Fibroblast of lung (primary cell): ENCODE measurements at regions not wholly inside any gene's neighbourhood (a gene's known extent, or its start where the extent isn't known, plus 50 kb on each side); places are given as distances from the start of the nearest gene placed in this dataset.

Source experiments
- DNase-seq, 2 donors: peaks; one replicate each; pipeline versions ENCODE4 v3.0.0 to v3.0.0-alpha.2; 2010; ENCODE audit warnings: low read depth in 2 of 2
- H2AFZ ChIP-seq: 2 replicates; pipeline ENCODE4 v1.5.1; 2012; ENCODE audit warnings: low read length, control low read depth, inconsistent platforms
- H3K27ac ChIP-seq: 2 replicates; pipeline ENCODE4 v1.5.1; 2011; ENCODE audit warnings: low read length, control low read depth; ENCODE audit not compliant: insufficient read depth
- H3K27me3 ChIP-seq: 2 replicates; pipeline ENCODE4 v1.5.1; 2011; ENCODE audit warnings: mild to moderate bottlenecking, low read length; ENCODE audit not compliant: control insufficient read depth, insufficient read depth
- H3K36me3 ChIP-seq: 2 replicates; pipeline ENCODE4 v1.5.1; 2011; ENCODE audit warnings: low read length; ENCODE audit not compliant: control insufficient read depth, insufficient read depth
- H3K4me1 ChIP-seq: 2 replicates; pipeline ENCODE4 v1.5.1; 2011; ENCODE audit warnings: low read length; ENCODE audit not compliant: control insufficient read depth, insufficient read depth; ENCODE audit errors: extremely low read depth
- H3K4me2 ChIP-seq: 2 replicates; pipeline ENCODE4 v1.5.1; 2011; ENCODE audit warnings: low read length, control low read depth; ENCODE audit not compliant: insufficient read depth; ENCODE audit errors: extremely low read depth
- H3K4me3 ChIP-seq, 4 experiments: fragments of 200-600 bp in 1 of 4; sonication (generic) in 1 of 4; replicated peaks in 1 of 4; 2 replicates each; pipeline ENCODE4 v1.5.1; 2011 to 2016; ENCODE audit warnings: low read length in 4 of 4, low read depth in 3 of 4, mild to moderate bottlenecking in 3 of 4, control low read depth in 2 of 4, inconsistent platforms in 1 of 4, mixed read lengths in 1 of 4; ENCODE audit not compliant: insufficient read depth in 1 of 4; ENCODE audit errors: control extremely low read depth in 1 of 4
- H3K79me2 ChIP-seq: 2 replicates; pipeline ENCODE4 v1.5.1; 2012; ENCODE audit warnings: mild to moderate bottlenecking, low read length, inconsistent platforms; ENCODE audit not compliant: control insufficient read depth, insufficient read depth
- H3K9ac ChIP-seq: 2 replicates; pipeline ENCODE4 v1.5.1; 2011; ENCODE audit warnings: mild to moderate bottlenecking, low read length, control low read depth; ENCODE audit not compliant: insufficient read depth
- H3K9me3 ChIP-seq: 2 replicates; pipeline ENCODE4 v1.5.1; 2012; ENCODE audit warnings: low read depth, low read length; ENCODE audit not compliant: control insufficient read depth, insufficient read depth
- H4K20me1 ChIP-seq: 2 replicates; pipeline ENCODE4 v1.5.1; 2011; ENCODE audit warnings: low read length; ENCODE audit not compliant: control insufficient read depth, insufficient read depth; ENCODE audit errors: extremely low read depth
- EZH2 ChIP-seq: IDR thresholded peaks from 2 replicates; pipeline ENCODE4 v1.5.1; 2012; ENCODE audit warnings: low read length, control low read depth, mild to moderate bottlenecking; ENCODE audit errors: missing control alignments
- TF ChIP-seq, protein P1 (sequence below), 2 donors: IDR thresholded peaks in 1 of 2; conservative IDR thresholded peaks in 1 of 2; 1 replicate in 1 of 2; 2 replicates in 1 of 2; pipeline ENCODE4 v1.5.1; 2011 to 2012; ENCODE audit warnings: low read length in 2 of 2, control low read depth in 1 of 2, inconsistent platforms in 1 of 2, low read depth in 1 of 2, mild to moderate bottlenecking in 1 of 2

DNA sequence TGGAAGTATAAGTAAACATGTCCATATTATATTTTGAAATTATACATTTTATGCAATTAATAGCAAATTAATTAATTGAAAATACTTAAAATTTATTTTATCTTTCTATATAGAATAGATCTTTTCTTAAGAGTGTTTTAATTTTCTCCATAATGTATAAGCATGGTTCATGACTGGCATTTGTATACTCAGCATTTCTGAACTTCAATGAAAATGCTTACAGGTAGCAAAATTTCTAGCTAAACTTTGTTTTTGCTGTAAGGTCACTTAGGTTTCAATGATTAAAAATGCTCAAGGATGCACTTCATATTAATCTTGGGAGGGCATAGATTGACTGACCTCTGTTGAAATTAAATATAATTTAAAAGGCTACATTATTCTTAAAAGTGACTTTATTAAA, 1108.1 kb downstream of the BRINP3 start:
- H3K27me3 ChIP-seq = no peaks in the 10 kb centered on the region
- H3K9me3 ChIP-seq = no peaks in the 10 kb centered on the region
- H3K4me3 ChIP-seq = no peak overlapping the region
- TF ChIP-seq, protein P1, sequence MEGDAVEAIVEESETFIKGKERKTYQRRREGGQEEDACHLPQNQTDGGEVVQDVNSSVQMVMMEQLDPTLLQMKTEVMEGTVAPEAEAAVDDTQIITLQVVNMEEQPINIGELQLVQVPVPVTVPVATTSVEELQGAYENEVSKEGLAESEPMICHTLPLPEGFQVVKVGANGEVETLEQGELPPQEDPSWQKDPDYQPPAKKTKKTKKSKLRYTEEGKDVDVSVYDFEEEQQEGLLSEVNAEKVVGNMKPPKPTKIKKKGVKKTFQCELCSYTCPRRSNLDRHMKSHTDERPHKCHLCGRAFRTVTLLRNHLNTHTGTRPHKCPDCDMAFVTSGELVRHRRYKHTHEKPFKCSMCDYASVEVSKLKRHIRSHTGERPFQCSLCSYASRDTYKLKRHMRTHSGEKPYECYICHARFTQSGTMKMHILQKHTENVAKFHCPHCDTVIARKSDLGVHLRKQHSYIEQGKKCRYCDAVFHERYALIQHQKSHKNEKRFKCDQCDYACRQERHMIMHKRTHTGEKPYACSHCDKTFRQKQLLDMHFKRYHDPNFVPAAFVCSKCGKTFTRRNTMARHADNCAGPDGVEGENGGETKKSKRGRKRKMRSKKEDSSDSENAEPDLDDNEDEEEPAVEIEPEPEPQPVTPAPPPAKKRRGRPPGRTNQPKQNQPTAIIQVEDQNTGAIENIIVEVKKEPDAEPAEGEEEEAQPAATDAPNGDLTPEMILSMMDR (conservative IDR thresholded peaks at IDR 0.05 in 1 of 2, IDR thresholded peaks at IDR 0.05 in 1 of 2; ENCODE audit: low read depth in 1 of 2, low read length in 2 of 2) = no peak
- TF ChIP-seq EZH2 = no peak
- H3K9ac ChIP-seq = no peak overlapping the region
- H3K79me2 ChIP-seq = no peaks in the 10 kb centered on the region
- H3K27ac ChIP-seq = no peak overlapping the region
- H3K4me1 ChIP-seq = no peaks in the 10 kb centered on the region
- H3K4me2 ChIP-seq = no peak overlapping the region
- no peak overlapping the region for H2AFZ ChIP-seq
- H4K20me1 ChIP-seq = no peaks in the 10 kb centered on the region
- DNase-seq = no peak
- no peaks in the 10 kb centered on the region for H3K36me3 ChIP-seq

DNA sequence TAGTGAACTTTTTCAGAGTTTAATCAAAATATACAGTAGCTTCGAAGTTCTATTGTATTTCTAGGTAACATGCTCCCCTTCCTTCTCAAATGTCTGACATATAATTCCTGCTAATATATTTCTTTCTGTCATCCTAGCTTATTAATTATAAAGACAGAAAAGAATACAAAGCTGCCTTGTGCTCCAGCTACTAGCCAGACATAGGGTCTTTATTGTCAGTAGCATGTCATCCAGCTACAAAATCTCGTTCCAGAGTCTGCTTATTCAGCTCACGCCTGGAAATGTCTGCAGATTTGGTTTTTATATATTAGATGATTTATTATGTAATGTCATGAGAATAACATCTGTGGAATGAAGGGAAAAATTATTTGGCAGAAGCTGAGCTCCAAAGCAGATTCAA, 1102.8 kb downstream of the BRINP3 start:
- Histone ChIP-seq H3K27ac (no peak overlapping the region), H3K9me3 (no peaks in the 10 kb centered on the region), H3K79me2 (no peaks in the 10 kb centered on the region), H3K4me1 (no peaks in the 10 kb centered on the region), H3K4me3 (no peak overlapping the region), H4K20me1 (no peaks in the 10 kb centered on the region), H3K36me3 (no peaks in the 10 kb centered on the region), H3K9ac (no peak overlapping the region), H3K27me3 (no peaks in the 10 kb centered on the region), H2AFZ (no peak overlapping the region), H3K4me2 (no peak overlapping the region)
- no peak for DNase-seq
- TF ChIP-seq EZH2 = no peak
- TF ChIP-seq, protein P1 (conservative IDR thresholded peaks at IDR 0.05 in 1 of 2, IDR thresholded peaks at IDR 0.05 in 1 of 2; ENCODE audit: low read depth in 1 of 2, low read length in 2 of 2) = no peak

DNA sequence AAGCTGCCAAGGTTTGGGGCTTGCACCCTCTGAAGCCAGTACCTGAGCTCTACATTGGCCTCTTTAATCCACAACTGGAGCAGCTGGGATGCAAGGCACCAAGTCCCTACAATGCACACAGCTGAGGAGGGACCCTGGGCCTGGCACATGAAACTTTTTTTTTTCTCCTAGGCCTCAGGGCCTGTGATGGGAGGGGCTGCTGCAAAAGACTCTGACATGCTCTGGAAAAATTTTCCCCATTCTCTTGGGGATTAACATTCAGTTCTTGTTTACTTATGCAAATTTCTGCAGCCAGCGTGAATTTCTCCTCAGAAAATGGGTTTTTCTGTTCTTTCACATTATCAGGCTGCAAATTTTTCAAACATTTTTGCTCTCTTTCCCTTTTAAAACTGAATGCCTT, 1072.2 kb downstream of the BRINP3 start:
- no peak overlapping the region for H3K4me2 ChIP-seq
- no peak overlapping the region for H3K9ac ChIP-seq
- H2AFZ ChIP-seq = no peak overlapping the region
- TF ChIP-seq, protein P1 (conservative IDR thresholded peaks at IDR 0.05 in 1 of 2, IDR thresholded peaks at IDR 0.05 in 1 of 2; ENCODE audit: low read depth in 1 of 2, low read length in 2 of 2) = no peak
- no peak for TF ChIP-seq EZH2
- no peak for DNase-seq
- no peaks in the 10 kb centered on the region for H3K79me2 ChIP-seq
- H3K4me3 ChIP-seq = no peak overlapping the region
- no peaks in the 10 kb centered on the region for H3K27me3 ChIP-seq
- H4K20me1 ChIP-seq = no peaks in the 10 kb centered on the region
- no peaks in the 10 kb centered on the region for H3K36me3 ChIP-seq
- H3K4me1 ChIP-seq = no peaks in the 10 kb centered on the region
- no peak overlapping the region for H3K27ac ChIP-seq
- no peaks in the 10 kb centered on the region for H3K9me3 ChIP-seq
